HEK293 (cell line): ENCODE measurements at regions not wholly inside any gene's neighbourhood (a gene's known extent, or its start where the extent isn't known, plus 50 kb on each side); places are given as distances from the start of the nearest gene placed in this dataset.

Source experiments
- CTCF ChIA-PET: fragments of 350-600 bp; formaldehyde crosslinking; extraction: SDS; loops from one replicate; lab custom pipeline; 2021; ENCODE audit warnings: antibody characterized with exemption; lab: Yijun Ruan, JAX
- POLR2A ChIA-PET: fragments of 300-600 bp; formaldehyde crosslinking; extraction: SDS; loops from one replicate; lab custom pipeline; 2020; ENCODE audit warnings: antibody characterized with exemption, inconsistent platforms; lab: Yijun Ruan, JAX
- H3K27ac ChIP-seq: fragments of 200-500 bp; sonication (Bioruptor generic); 2 replicates; pipeline ENCODE4 v1.5.1; 2014; ENCODE audit warnings: low read depth, low read length, control low read depth, inconsistent platforms; ENCODE audit errors: extremely low read depth
- H3K36me3 ChIP-seq, 2 experiments: fragments of 200-500 bp in 1 of 2; sonication (Bioruptor generic) in 1 of 2; 1 replicate in 1 of 2; 2 replicates in 1 of 2; pipeline ENCODE4 v1.5.1; 2014 to 2017; ENCODE audit warnings: inconsistent platforms in 2 of 2, low read length in 2 of 2; ENCODE audit not compliant: control insufficient read depth in 2 of 2, insufficient read depth in 1 of 2
- H3K4me1 ChIP-seq: fragments of 200-500 bp; sonication (Bioruptor generic); 2 replicates; pipeline ENCODE4 v1.5.1; 2014; ENCODE audit warnings: mild to moderate bottlenecking, low read length, inconsistent platforms; ENCODE audit not compliant: control insufficient read depth, insufficient read depth
- H3K4me3 ChIP-seq: 2 replicates; pipeline ENCODE4 v1.5.1; 2011; ENCODE audit warnings: low read depth, mild to moderate bottlenecking, control low read depth, low read length, moderate library complexity
- H3K9me3 ChIP-seq: fragments of 200-500 bp; sonication (Bioruptor generic); 2 replicates; pipeline ENCODE4 v1.5.1; 2014; ENCODE audit warnings: low read depth, low read length, inconsistent platforms; ENCODE audit not compliant: control insufficient read depth, insufficient read depth
- GFI1B ChIP-seq: fragments of 450-650 bp; formaldehyde crosslinking; IDR thresholded peaks from 2 replicates; pipeline ENCODE4 v1.5.1; 2016; ENCODE audit warnings: missing biosample characterization, missing genetic modification characterization
- GLI2 ChIP-seq: fragments of 450-650 bp; formaldehyde crosslinking; IDR thresholded peaks from 2 replicates; pipeline ENCODE4; 2017; ENCODE audit warnings: missing biosample characterization, missing genetic modification characterization, low read depth, borderline replicate concordance
- HOXA7 ChIP-seq: sonication (generic); formaldehyde crosslinking; IDR thresholded peaks from 2 replicates; pipeline ENCODE4 v1.8.1; 2022; ENCODE audit warnings: missing genetic modification reagents, borderline replicate concordance
- KLF16 ChIP-seq: fragments of 450-650 bp; formaldehyde crosslinking; IDR thresholded peaks from 2 replicates; pipeline ENCODE4 v1.5.1; 2017; ENCODE audit warnings: missing biosample characterization, missing genetic modification characterization
- KLF7 ChIP-seq: fragments of 450-650 bp; formaldehyde crosslinking; IDR thresholded peaks from 2 replicates; pipeline ENCODE4 v1.5.1; 2016; ENCODE audit warnings: missing biosample characterization, missing genetic modification characterization, borderline replicate concordance
- SETDB1 ChIP-seq: IDR thresholded peaks from one replicate; pipeline ENCODE4 v1.6.1; 2017; ENCODE audit warnings: mild to moderate bottlenecking, low read length, moderate library complexity, mixed read lengths; ENCODE audit not compliant: insufficient read length
- SP7 ChIP-seq: fragments of 450-650 bp; formaldehyde crosslinking; IDR thresholded peaks from 2 replicates; pipeline ENCODE4 v1.5.1; 2016; ENCODE audit warnings: missing biosample characterization, missing genetic modification characterization
- TRIM28 ChIP-seq: IDR thresholded peaks from 2 replicates; pipeline ENCODE4 v1.6.1; 2011; ENCODE audit warnings: low read length, control low read depth, borderline replicate concordance
- ZBTB20 ChIP-seq: fragments of 450-650 bp; formaldehyde crosslinking; IDR thresholded peaks from 2 replicates; pipeline ENCODE4 v1.5.1; 2016; ENCODE audit warnings: missing biosample characterization, missing genetic modification characterization
- ZFHX2 ChIP-seq: fragments of 450-650 bp; formaldehyde crosslinking; conservative IDR thresholded peaks from 2 replicates; pipeline ENCODE4 v1.5.1; 2016; ENCODE audit warnings: missing biosample characterization, missing genetic modification characterization
- ZFP69B ChIP-seq: fragments of 450-650 bp; formaldehyde crosslinking; IDR thresholded peaks from 2 replicates; pipeline ENCODE4 v1.5.1; 2016; ENCODE audit warnings: missing biosample characterization, missing genetic modification characterization
- ZNF184 ChIP-seq: fragments of 450-650 bp; IDR thresholded peaks from 2 replicates; pipeline ENCODE4 v1.5.1; 2018; ENCODE audit warnings: missing biosample characterization, mild to moderate bottlenecking, missing genetic modification characterization
- ZNF223 ChIP-seq: fragments of 450-650 bp; formaldehyde crosslinking; IDR thresholded peaks from 2 replicates; pipeline ENCODE4 v1.5.1; 2016; ENCODE audit warnings: missing biosample characterization, missing genetic modification characterization
- ZNF239 ChIP-seq: fragments of 450-650 bp; formaldehyde crosslinking; IDR thresholded peaks from 2 replicates; pipeline ENCODE4 v1.5.1; 2016; ENCODE audit warnings: missing biosample characterization, missing genetic modification characterization
- ZNF335 ChIP-seq: fragments of 450-650 bp; formaldehyde crosslinking; conservative IDR thresholded peaks from 2 replicates; pipeline ENCODE4 v1.5.1; 2016; ENCODE audit warnings: missing biosample characterization, missing genetic modification characterization
- ZNF416 ChIP-seq: fragments of 450-650 bp; formaldehyde crosslinking; IDR thresholded peaks from 2 replicates; pipeline ENCODE4 v1.5.1; 2016; ENCODE audit warnings: missing biosample characterization, missing genetic modification characterization
- ZNF521 ChIP-seq: fragments of 450-650 bp; formaldehyde crosslinking; IDR thresholded peaks from 2 replicates; pipeline ENCODE4 v1.5.1; 2017; ENCODE audit warnings: missing biosample characterization, mild to moderate bottlenecking, missing genetic modification characterization
- ZNF549 ChIP-seq: fragments of 450-650 bp; IDR thresholded peaks from 2 replicates; pipeline ENCODE4 v1.5.1; 2018; ENCODE audit warnings: missing biosample characterization, missing genetic modification characterization, mild to moderate bottlenecking, inconsistent platforms, moderate library complexity
- ZNF558 ChIP-seq: fragments of 450-650 bp; formaldehyde crosslinking; IDR thresholded peaks from 2 replicates; pipeline ENCODE4 v1.5.1; 2016; ENCODE audit warnings: missing biosample characterization, missing genetic modification characterization
- ZNF561 ChIP-seq: fragments of 450-650 bp; IDR thresholded peaks from 2 replicates; pipeline ENCODE4 v1.5.1; 2018; ENCODE audit warnings: missing biosample characterization, missing genetic modification characterization, borderline replicate concordance
- ZNF660 ChIP-seq: fragments of 450-650 bp; IDR thresholded peaks from 2 replicates; pipeline ENCODE4 v1.5.1; 2018; ENCODE audit warnings: missing biosample characterization, mild to moderate bottlenecking, missing genetic modification characterization
- ZNF677 ChIP-seq: fragments of 450-650 bp; IDR thresholded peaks from 2 replicates; pipeline ENCODE4 v1.5.0; 2018; ENCODE audit warnings: missing biosample characterization, mild to moderate bottlenecking, missing genetic modification characterization, moderate library complexity
- ZNF707 ChIP-seq: fragments of 450-650 bp; formaldehyde crosslinking; IDR thresholded peaks from 2 replicates; pipeline ENCODE4 v1.5.1; 2016; ENCODE audit warnings: missing biosample characterization, missing genetic modification characterization
- ZNF776 ChIP-seq: fragments of 450-650 bp; formaldehyde crosslinking; IDR thresholded peaks from 2 replicates; pipeline ENCODE4 v1.5.0; 2017; ENCODE audit warnings: missing biosample characterization, missing genetic modification characterization, borderline replicate concordance
- ZNF792 ChIP-seq: fragments of 450-650 bp; formaldehyde crosslinking; IDR thresholded peaks from 2 replicates; pipeline ENCODE4 v1.5.1; 2016; ENCODE audit warnings: missing biosample characterization, missing genetic modification characterization
- ZSCAN30 ChIP-seq: fragments of 450-650 bp; IDR thresholded peaks from 2 replicates; pipeline ENCODE4 v1.5.1; 2018; ENCODE audit warnings: missing biosample characterization, mild to moderate bottlenecking, missing genetic modification characterization, moderate library complexity
- TF ChIP-seq, protein P1 (sequence below): fragments of 450-650 bp; formaldehyde crosslinking; IDR thresholded peaks from 2 replicates; pipeline ENCODE4 v1.5.1; 2016; ENCODE audit warnings: missing biosample characterization, missing genetic modification characterization
- TF ChIP-seq, protein P2 (sequence below): fragments of 450-650 bp; formaldehyde crosslinking; IDR thresholded peaks from 2 replicates; pipeline ENCODE4 v1.5.1; 2016; ENCODE audit warnings: missing biosample characterization, missing genetic modification characterization, borderline replicate concordance

DNA sequence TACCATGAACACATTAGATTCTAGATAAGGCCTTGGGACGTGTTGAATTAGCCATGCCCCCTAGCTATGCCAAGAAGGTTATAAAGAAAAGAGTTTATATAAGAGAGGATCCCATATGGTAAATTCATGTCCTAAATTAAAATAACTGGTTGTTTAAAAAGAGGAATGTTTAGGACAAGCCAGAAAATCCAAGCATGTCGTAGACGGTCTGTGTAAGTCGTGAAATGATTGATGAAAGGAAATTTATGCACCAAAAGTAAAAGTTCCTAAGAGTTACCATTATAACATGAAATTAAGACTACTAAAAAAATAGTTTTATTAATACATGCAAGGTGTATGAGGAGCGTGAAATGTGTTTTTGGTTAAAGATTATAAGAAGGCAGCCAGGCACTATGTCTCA, 624.9 kb downstream of the ARL4A start:
- TF ChIP-seq ZSCAN30: no peak
- no peak for TF ChIP-seq ZNF660
- no peak for TF ChIP-seq ZNF335 (tag by site-specific recombination)
- TF ChIP-seq TRIM28: peak; percentile 98
- TF ChIP-seq ZNF561 (tag by site-specific recombination): no peak
- peak; percentile 67 for TF ChIP-seq ZNF549 (tag by site-specific recombination)
- no peak for TF ChIP-seq ZNF792
- peak; percentile 97 for TF ChIP-seq SETDB1
- 0 out of 2 replicates have a peak, but pooled peaks have one; percentile 17 for TF ChIP-seq ZNF184 (tag by site-specific recombination)
- H3K4me3 ChIP-seq: no peak overlapping the region

DNA sequence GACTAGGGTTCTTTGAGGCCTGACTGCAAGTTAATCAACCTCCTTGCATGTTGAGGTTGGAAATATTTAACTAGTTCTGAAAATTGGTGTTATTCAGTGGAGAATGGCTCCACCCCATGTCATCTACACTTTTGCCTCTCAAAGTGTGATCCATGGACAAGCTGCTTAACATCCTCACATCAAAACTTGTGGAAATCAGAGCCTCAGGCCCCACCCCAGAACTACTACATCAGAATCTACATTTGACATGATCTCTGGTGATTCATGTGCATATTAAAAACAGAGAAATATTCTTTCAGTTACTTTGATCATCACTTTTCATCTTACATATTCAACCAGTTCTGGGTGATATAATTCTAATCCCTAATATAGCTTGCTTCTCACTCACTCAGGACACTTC, 632.9 kb downstream of the ARL4A start:
- H3K9me3 ChIP-seq: no peaks in the 10 kb centered on the region
- ChIA-PET POLR2A (no interaction called here), CTCF (no interaction called here)
- no peaks in the 10 kb centered on the region for H3K36me3 ChIP-seq
- no peak overlapping the region for H3K4me3 ChIP-seq
- TF ChIP-seq ZBTB20 (no peak), ZFP69B (tag by site-specific recombination) (no peak), SP7 (tag by site-specific recombination) (no peak), ZNF521 (no peak), GLI2 (no peak), KLF7 (tag by site-specific recombination) (no peak), HOXA7 (CRISPR knock-in tag) (no peak), ZNF239 (no peak)
- no peak overlapping the region for H3K27ac ChIP-seq
- no peaks in the 10 kb centered on the region for H3K4me1 ChIP-seq

More for the DNA sequence above, 624.9 kb downstream of the ARL4A start:
- CTCF ChIA-PET: no interaction called here
- H3K4me1 ChIP-seq: no peaks in the 10 kb centered on the region
- POLR2A ChIA-PET: no interaction called here
- H3K9me3 ChIP-seq: no peaks in the 10 kb centered on the region
- no peak overlapping the region for H3K27ac ChIP-seq
- no peaks in the 10 kb centered on the region for H3K36me3 ChIP-seq

DNA sequence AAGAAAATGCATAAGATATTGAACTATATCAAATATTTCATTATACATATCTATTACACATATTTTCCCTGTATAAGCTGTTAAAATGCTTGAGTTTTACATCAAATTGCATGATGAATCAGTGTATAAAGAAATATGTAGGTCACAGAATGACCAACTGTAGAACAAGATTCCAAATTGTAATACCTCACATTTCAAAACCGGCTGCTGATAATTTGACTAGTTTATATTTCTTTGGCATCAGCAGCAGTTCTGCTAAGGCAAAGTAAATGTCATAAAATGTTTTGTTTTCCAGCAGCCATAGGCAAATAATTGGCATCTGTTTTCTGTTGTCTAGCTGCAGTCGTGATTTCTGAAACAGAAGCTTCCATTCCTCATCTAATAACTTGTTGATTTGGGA, 633.9 kb downstream of the ARL4A start:
- H3K9me3 ChIP-seq: no peaks in the 10 kb centered on the region
- no peak overlapping the region for H3K27ac ChIP-seq
- no peaks in the 10 kb centered on the region for H3K36me3 ChIP-seq
- H3K4me1 ChIP-seq: no peaks in the 10 kb centered on the region
- ChIA-PET POLR2A (no interaction called here), CTCF (interaction anchor here (0.6 to 0.7 kb wide), 4 partner anchors 34 to 1559 kb away, joined by 3 to 4 read pairs (median 3); no protein-coding TSS in a partner anchor)
- no peak overlapping the region for H3K4me3 ChIP-seq
- TF ChIP-seq ZBTB20 (no peak), ZNF707 (tag by site-specific recombination) (no peak), ZNF677 (no peak), ZNF223 (tag by site-specific recombination) (no peak), ZNF521 (no peak), TRIM28 (no peak), ZNF239 (no peak), KLF16 (tag by site-specific recombination) (no peak), ZNF558 (tag by site-specific recombination) (no peak), ZFHX2 (tag by site-specific recombination) (no peak), ZNF416 (no peak), ZNF776 (no peak), GFI1B (tag by site-specific recombination) (no peak)
- TF ChIP-seq, protein P1, sequence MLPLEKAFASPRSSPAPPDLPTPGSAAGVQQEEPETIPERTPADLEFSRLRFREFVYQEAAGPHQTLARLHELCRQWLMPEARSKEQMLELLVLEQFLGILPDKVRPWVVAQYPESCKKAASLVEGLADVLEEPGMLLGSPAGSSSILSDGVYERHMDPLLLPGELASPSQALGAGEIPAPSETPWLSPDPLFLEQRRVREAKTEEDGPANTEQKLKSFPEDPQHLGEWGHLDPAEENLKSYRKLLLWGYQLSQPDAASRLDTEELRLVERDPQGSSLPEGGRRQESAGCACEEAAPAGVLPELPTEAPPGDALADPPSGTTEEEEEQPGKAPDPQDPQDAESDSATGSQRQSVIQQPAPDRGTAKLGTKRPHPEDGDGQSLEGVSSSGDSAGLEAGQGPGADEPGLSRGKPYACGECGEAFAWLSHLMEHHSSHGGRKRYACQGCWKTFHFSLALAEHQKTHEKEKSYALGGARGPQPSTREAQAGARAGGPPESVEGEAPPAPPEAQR (tag by site-specific recombination): no peak
- TF ChIP-seq, protein P2, sequence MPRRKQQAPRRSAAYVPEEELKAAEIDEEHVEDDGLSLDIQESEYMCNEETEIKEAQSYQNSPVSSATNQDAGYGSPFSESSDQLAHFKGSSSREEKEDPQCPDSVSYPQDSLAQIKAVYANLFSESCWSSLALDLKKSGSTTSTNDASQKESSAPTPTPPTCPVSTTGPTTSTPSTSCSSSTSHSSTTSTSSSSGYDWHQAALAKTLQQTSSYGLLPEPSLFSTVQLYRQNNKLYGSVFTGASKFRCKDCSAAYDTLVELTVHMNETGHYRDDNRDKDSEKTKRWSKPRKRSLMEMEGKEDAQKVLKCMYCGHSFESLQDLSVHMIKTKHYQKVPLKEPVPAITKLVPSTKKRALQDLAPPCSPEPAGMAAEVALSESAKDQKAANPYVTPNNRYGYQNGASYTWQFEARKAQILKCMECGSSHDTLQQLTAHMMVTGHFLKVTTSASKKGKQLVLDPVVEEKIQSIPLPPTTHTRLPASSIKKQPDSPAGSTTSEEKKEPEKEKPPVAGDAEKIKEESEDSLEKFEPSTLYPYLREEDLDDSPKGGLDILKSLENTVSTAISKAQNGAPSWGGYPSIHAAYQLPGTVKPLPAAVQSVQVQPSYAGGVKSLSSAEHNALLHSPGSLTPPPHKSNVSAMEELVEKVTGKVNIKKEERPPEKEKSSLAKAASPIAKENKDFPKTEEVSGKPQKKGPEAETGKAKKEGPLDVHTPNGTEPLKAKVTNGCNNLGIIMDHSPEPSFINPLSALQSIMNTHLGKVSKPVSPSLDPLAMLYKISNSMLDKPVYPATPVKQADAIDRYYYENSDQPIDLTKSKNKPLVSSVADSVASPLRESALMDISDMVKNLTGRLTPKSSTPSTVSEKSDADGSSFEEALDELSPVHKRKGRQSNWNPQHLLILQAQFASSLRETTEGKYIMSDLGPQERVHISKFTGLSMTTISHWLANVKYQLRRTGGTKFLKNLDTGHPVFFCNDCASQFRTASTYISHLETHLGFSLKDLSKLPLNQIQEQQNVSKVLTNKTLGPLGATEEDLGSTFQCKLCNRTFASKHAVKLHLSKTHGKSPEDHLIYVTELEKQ (tag by site-specific recombination): no peak
